ENCODE measurements at regions not wholly inside any gene's neighbourhood (a gene's known extent, or its start where the extent isn't known, plus 50 kb on each side); places are given as distances from the start of the nearest gene placed in this dataset.

DNA sequence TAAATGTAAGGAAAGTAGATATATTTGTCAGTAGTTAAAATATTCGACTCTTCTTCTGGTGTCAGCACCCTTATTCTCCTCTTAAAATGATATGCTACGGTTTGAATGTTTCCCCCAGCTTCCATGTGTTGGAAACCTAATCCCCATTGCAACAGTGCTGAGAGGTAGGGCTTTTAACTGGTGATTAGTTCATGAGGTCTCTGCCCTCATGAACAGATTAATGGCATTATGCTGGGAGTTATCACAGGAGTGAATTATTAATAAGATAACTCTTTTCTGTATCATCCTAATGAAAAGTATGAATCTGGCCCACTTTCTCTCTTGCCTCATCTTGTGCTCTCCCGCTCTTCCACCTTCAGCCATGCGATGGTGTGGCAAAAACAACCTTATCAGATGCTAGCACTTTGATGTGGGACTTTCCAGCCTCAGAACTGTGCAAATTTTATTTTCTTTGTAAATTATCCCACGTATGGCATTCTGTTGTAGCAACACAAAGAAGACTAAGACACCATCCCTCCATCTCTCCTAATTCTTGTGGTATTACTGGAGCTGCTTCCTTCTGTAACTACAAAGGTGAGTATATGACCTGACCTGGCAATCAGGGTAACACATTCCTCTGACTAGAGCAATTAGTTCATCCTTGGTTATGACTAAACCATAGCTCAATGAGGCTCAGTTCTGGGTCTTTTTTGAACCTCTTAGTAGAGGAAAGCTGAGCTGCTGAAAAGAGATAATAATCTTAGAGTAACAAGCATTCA is 171.1 kb upstream of the TMEM196 start:
- TF ChIP-seq, protein P1, sequence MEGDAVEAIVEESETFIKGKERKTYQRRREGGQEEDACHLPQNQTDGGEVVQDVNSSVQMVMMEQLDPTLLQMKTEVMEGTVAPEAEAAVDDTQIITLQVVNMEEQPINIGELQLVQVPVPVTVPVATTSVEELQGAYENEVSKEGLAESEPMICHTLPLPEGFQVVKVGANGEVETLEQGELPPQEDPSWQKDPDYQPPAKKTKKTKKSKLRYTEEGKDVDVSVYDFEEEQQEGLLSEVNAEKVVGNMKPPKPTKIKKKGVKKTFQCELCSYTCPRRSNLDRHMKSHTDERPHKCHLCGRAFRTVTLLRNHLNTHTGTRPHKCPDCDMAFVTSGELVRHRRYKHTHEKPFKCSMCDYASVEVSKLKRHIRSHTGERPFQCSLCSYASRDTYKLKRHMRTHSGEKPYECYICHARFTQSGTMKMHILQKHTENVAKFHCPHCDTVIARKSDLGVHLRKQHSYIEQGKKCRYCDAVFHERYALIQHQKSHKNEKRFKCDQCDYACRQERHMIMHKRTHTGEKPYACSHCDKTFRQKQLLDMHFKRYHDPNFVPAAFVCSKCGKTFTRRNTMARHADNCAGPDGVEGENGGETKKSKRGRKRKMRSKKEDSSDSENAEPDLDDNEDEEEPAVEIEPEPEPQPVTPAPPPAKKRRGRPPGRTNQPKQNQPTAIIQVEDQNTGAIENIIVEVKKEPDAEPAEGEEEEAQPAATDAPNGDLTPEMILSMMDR (IDR thresholded peaks at IDR 0.05) = no peak
- no peak for TF ChIP-seq POLR2A (IDR thresholded peaks at IDR 0.05)
- no peak overlapping the region for H3K4me3 ChIP-seq
- intact Hi-C loops (cut with DNase I; ENCODE audit: low total_unique reads) = no loop called here

DNA sequence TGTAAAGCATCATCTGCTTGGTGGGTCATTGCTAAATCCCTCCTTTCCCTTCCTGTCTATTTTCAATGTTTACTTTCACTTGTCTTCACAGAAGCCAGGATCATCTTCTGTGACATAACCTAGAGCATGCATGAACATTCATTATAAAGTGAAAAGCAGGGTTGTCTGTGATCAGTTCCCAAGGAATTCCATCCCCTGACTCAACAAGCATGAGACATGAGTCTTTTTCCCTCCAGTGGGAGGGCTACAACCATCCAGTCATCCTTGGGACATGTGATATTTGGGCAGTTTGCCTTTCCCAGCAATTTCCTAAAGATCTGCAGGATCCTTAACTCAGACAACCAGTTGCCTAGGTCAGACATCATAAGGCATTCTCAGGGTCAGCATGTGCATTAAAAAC is 166.3 kb upstream of the TMEM196 start:
- Histone ChIP-seq H3K9me3 (peaks cover 0 to 4% of the 10 kb centered on the region in 2 donors), H3K27me3 (no peaks in the 10 kb centered on the region), H3K4me1 (no peaks in the 10 kb centered on the region), H3K27ac (no peak overlapping the region), H3K36me3 (no peaks in the 10 kb centered on the region), H3K4me3 (no peak overlapping the region)
- intact Hi-C loops (cut with DNase I; ENCODE audit: low total_unique reads) = no loop called here
- no peak for TF ChIP-seq POLR2A (IDR thresholded peaks at IDR 0.05)
- TF ChIP-seq, protein P1 (IDR thresholded peaks at IDR 0.05) = no peak
- no peak for DNase-seq

More for the DNA sequence above, 171.1 kb upstream of the TMEM196 start:
- no peaks in the 10 kb centered on the region for H3K36me3 ChIP-seq
- H3K27ac ChIP-seq = no peak overlapping the region
- H3K9me3 ChIP-seq = no peaks in the 10 kb centered on the region
- H3K4me1 ChIP-seq = no peaks in the 10 kb centered on the region
- no peak for DNase-seq
- no peaks in the 10 kb centered on the region for H3K27me3 ChIP-seq

DNA sequence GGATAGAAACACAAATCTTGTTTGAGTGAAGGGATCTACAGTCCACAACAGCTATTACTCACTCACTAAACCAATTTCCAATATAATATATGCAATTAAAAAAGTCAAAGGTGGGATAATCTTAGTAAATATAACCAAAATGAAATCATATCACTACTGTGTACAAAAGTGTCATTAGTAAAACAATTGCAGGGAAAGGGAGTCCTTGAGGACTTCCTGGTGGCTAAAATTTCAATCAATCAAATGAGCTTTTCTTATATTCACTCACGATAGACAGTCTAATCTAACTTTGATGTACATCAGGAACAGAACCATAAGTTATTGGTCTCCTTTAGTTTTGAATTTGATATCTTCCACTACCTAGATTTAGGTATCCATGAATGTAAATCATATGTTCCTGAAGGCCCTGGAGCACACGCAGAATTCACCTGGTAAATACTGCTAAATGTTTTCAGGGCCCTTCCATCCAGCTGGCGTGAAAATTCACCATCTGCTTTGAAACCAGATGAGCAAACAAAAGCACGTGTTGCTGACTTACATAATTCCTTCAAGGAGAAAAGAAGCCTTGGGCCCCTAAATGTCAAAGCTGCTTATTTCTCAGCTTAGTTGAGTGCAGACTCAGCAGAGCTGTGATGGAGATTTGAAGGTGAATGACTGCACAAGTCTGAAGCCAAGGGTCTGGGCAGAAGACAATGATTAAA is 159.3 kb upstream of the TMEM196 start:
- H3K9me3 ChIP-seq = peaks cover 0 to 4% of the 10 kb centered on the region in 2 donors
- DNase-seq = no peak
- H3K27ac ChIP-seq = no peak overlapping the region
- no peaks in the 10 kb centered on the region for H3K27me3 ChIP-seq
- H3K4me1 ChIP-seq = no peaks in the 10 kb centered on the region
- H3K4me3 ChIP-seq = no peak overlapping the region
- intact Hi-C loops (cut with DNase I; ENCODE audit: low total_unique reads) = no loop called here
- TF ChIP-seq, protein P1 (IDR thresholded peaks at IDR 0.05) = no peak
- no peak for TF ChIP-seq POLR2A (IDR thresholded peaks at IDR 0.05)
- H3K36me3 ChIP-seq = no peaks in the 10 kb centered on the region

DNA sequence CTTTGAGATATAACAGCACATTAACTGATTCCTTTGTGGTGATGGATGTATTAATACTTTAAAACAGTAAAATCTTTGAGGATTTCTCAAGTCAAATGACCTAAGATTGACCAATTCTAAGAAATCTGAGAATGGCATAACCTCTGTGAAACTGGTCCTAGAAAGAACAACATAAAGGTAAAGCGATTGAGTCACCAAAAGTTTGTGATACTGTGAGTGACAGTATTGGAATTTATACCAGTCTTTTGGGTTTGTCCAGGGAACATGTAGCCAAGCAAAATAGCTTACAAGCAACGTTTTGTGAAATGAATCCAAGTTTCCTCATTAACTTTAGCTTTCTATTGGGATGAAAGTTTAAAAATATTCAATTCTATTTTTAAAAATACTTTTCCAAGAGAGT is 157.4 kb upstream of the TMEM196 start:
- no peak for TF ChIP-seq POLR2A (IDR thresholded peaks at IDR 0.05)
- TF ChIP-seq, protein P1 (IDR thresholded peaks at IDR 0.05) = no peak
- no peak overlapping the region for H3K27ac ChIP-seq
- DNase-seq = no peak
- intact Hi-C loops (cut with DNase I; ENCODE audit: low total_unique reads) = no loop called here
- H3K27me3 ChIP-seq = no peaks in the 10 kb centered on the region
- no peaks in the 10 kb centered on the region for H3K4me1 ChIP-seq
- no peak overlapping the region for H3K4me3 ChIP-seq
- no peaks in the 10 kb centered on the region for H3K36me3 ChIP-seq
- no peaks in the 10 kb centered on the region for H3K9me3 ChIP-seq

DNA sequence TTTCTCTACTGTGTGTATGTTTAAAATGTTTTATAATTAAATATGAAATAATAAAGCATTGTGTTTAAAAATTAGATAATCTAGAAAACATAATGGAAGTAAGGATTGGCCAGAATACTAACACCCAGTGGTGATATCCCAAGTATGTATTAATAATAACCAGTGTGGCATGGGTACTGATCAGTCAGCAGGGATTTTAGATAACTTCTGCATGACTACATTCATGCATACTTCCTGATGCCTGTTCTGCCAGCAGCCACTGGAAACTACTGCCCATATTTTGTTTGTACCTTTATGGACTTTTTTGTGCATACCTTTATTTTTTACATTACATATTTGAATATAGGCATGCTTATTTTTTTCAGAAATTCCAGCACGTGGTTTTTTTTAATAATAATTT is 156.6 kb upstream of the TMEM196 start:
- Histone ChIP-seq H3K4me1 (no peaks in the 10 kb centered on the region), H3K36me3 (no peaks in the 10 kb centered on the region), H3K27me3 (no peaks in the 10 kb centered on the region), H3K9me3 (no peaks in the 10 kb centered on the region), H3K27ac (no peak overlapping the region), H3K4me3 (no peak overlapping the region)
- TF ChIP-seq, protein P1 (IDR thresholded peaks at IDR 0.05) = no peak
- TF ChIP-seq POLR2A (IDR thresholded peaks at IDR 0.05) = no peak
- no peak for DNase-seq
- intact Hi-C loops (cut with DNase I; ENCODE audit: low total_unique reads) = no loop called here
